SK-N-MC (cell line): ENCODE measurements at regions not wholly inside any gene's neighbourhood (a gene's known extent, or its start where the extent isn't known, plus 50 kb on each side); places are given as distances from the start of the nearest gene placed in this dataset.

Experiments used
- EZH2 ChIP-seq: fragments of 200-600 bp; sonication (generic); IDR thresholded peaks from one replicate; pipeline ENCODE4 v1.6.1; 2017; ENCODE audit warnings: antibody characterized with exemption
- POLR2AphosphoS5 ChIP-seq: IDR thresholded peaks from 2 replicates; pipeline ENCODE4 v1.6.1; 2012; ENCODE audit warnings: mild to moderate bottlenecking, low read depth, low read length, borderline replicate concordance

GRCh38 chr12:71329956-71330355, 109.6 kb upstream of the LGR5 start:
- TF ChIP-seq POLR2AphosphoS5 (no peak), EZH2 (no peak)
